ENCODE measurements at regions not wholly inside any gene's neighbourhood (a gene's known extent, or its start where the extent isn't known, plus 50 kb on each side); places are given as distances from the start of the nearest gene placed in this dataset.

DNA sequence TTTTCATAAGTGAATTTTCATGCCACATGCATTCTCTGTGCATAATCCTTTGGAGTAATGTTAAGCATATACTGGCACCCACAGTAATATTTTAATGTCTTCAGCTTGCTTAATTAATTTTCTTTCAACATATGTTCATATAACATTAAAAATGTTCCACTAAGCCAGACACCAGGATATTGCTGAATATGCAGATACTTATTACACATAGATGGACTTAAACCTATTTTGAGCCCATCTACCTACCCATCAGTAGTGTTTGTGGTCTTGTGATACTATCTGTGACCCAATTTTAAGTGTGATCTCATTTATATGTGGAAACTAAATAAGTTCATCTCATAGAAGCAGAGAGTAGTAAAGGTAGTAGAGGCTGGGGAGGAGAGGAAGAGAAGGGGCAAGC, 379.5 kb upstream of the JAG1 start:
- no peak overlapping the region for H3K27ac ChIP-seq
- TF ChIP-seq, protein P1, sequence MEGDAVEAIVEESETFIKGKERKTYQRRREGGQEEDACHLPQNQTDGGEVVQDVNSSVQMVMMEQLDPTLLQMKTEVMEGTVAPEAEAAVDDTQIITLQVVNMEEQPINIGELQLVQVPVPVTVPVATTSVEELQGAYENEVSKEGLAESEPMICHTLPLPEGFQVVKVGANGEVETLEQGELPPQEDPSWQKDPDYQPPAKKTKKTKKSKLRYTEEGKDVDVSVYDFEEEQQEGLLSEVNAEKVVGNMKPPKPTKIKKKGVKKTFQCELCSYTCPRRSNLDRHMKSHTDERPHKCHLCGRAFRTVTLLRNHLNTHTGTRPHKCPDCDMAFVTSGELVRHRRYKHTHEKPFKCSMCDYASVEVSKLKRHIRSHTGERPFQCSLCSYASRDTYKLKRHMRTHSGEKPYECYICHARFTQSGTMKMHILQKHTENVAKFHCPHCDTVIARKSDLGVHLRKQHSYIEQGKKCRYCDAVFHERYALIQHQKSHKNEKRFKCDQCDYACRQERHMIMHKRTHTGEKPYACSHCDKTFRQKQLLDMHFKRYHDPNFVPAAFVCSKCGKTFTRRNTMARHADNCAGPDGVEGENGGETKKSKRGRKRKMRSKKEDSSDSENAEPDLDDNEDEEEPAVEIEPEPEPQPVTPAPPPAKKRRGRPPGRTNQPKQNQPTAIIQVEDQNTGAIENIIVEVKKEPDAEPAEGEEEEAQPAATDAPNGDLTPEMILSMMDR (IDR thresholded peaks at IDR 0.05) = no peak
- TF ChIP-seq POLR2A (IDR thresholded peaks at IDR 0.05) = no peak
- no peak overlapping the region for H3K4me3 ChIP-seq
- H3K4me1 ChIP-seq = no peaks in the 10 kb centered on the region
- DNase-seq = no peak
- no peaks in the 10 kb centered on the region for H3K36me3 ChIP-seq
- H3K9me3 ChIP-seq = no peaks in the 10 kb centered on the region
- H3K27me3 ChIP-seq = no peaks in the 10 kb centered on the region

DNA sequence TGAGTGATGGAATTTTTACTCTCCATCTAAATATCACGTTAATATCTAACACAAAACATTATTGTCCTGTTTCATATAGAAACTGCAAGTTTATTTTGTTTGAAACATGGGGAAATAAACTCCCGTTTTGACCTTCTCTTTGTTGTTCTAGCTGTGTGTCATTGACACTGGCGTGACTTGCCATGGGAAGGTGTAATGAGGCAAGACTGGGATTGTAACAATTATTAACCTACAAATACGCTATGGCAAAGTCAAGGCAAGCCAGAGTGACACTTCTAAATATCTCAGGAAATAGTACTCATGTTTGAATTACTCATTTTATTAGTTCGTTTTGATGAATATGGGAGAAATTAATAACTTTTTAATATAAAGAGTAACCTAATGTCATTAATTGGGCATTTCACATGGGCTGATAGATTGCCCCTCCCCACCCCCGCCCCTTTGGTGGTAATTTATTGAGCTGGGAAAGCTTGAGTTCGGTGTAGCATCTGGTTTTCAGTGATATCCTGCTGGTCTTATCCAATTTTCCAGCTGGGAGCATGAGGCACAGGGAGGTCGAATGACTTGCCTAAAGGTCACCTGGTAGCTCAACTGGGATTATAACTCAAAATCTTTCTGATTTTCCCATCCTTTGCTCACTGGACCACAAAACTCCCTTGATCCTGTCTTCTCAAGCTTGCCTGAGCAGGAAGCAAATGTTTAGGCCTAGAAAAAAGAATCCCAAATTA, 380.6 kb upstream of the JAG1 start:
- Histone ChIP-seq H3K9me3 (no peaks in the 10 kb centered on the region), H3K4me1 (no peaks in the 10 kb centered on the region), H3K36me3 (no peaks in the 10 kb centered on the region), H3K4me3 (no peak overlapping the region), H3K27ac (no peak overlapping the region), H3K27me3 (no peaks in the 10 kb centered on the region)
- DNase-seq = no peak
- TF ChIP-seq POLR2A (IDR thresholded peaks at IDR 0.05) = no peak
- TF ChIP-seq, protein P1 (IDR thresholded peaks at IDR 0.05) = no peak

DNA sequence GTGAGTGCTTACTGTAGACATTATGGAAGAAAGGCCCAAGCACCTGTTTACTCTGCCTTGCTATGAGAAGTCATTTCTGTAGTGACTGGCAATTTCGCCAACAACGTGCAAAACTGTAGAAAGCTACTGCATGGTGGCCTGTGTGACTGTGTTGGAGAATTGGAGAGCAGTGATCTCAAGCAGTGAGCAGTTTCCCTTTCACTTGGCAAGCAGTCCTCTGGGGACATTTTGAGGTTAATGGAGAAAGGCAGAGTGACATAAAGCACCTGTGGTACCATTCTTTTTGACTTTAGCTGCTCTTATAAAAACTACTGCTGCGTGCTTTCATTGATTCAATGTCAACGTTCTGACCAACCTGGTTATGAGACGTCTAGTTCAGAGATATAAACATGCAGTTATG, 382.6 kb upstream of the JAG1 start:
- Histone ChIP-seq H3K36me3 (no peaks in the 10 kb centered on the region), H3K9me3 (no peaks in the 10 kb centered on the region), H3K27me3 (no peaks in the 10 kb centered on the region), H3K27ac (no peak overlapping the region), H3K4me1 (no peaks in the 10 kb centered on the region), H3K4me3 (no peak overlapping the region)
- no peak for DNase-seq
- no peak for TF ChIP-seq POLR2A (IDR thresholded peaks at IDR 0.05)
- TF ChIP-seq, protein P1 (IDR thresholded peaks at IDR 0.05) = no peak

DNA sequence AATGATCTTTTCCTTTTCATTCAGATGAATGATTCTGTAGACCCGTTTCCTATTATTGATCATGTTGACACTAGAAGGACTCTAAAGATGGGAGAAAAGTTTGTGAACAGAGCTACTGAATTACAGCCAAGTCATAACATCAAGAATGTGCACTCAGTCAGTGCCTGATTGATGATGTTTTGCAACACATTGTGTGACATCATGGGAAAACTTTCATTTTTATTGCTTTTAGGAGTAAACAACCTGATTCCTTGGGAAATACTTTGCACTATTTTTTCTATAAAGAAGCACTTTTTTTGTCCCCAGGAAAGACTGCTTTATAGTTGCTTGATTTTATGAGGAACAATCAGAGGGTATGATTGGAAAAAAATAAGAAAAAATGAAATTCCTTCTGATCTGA, 383.8 kb upstream of the JAG1 start:
- H3K27me3 ChIP-seq = no peaks in the 10 kb centered on the region
- H3K4me3 ChIP-seq = no peak overlapping the region
- no peaks in the 10 kb centered on the region for H3K9me3 ChIP-seq
- TF ChIP-seq POLR2A (IDR thresholded peaks at IDR 0.05) = no peak
- TF ChIP-seq, protein P1 (IDR thresholded peaks at IDR 0.05) = no peak
- H3K4me1 ChIP-seq = no peaks in the 10 kb centered on the region
- H3K27ac ChIP-seq = no peak overlapping the region
- no peak for DNase-seq
- no peaks in the 10 kb centered on the region for H3K36me3 ChIP-seq

DNA sequence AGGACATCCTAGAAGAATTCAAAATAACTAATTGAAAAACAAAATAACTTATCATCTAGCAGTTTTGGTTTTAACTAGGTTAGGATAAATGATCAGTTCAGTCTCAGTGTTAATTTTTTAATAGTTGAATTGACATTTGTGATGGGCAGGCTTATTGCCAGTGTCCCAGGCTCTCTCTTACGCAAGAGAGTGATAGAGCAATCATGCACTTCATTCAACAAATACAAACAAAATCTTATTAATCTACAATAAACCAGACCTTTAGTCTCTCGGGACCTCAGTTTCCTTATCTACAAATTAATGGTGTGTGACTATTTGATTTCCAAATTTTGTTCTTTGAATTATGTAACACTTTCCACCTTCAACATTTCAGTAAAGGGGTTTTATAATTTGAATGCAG, 385.9 kb upstream of the JAG1 start:
- H3K4me3 ChIP-seq = no peak overlapping the region
- TF ChIP-seq POLR2A (IDR thresholded peaks at IDR 0.05) = no peak
- TF ChIP-seq, protein P1 (IDR thresholded peaks at IDR 0.05) = no peak
- no peaks in the 10 kb centered on the region for H3K36me3 ChIP-seq
- no peaks in the 10 kb centered on the region for H3K4me1 ChIP-seq
- H3K27ac ChIP-seq = no peak overlapping the region
- H3K9me3 ChIP-seq = no peaks in the 10 kb centered on the region
- no peaks in the 10 kb centered on the region for H3K27me3 ChIP-seq
- DNase-seq = no peak

All from Peyer's patch (tissue), 4 donors.